ENCODE measurements at regions not wholly inside any gene's neighbourhood (a gene's known extent, or its start where the extent isn't known, plus 50 kb on each side); places are given as distances from the start of the nearest gene placed in this dataset.

- Histone ChIP-seq H3K36me3 (replicated peaks; ENCODE audit: low read depth, low read length) (no peaks in the 10 kb centered on the region), H3K4me3 (ENCODE audit: low read length) (no peak overlapping the region), H3K9me3 (ENCODE audit: insufficient read depth, low read length) (no peaks in the 10 kb centered on the region), H3K27ac (ENCODE audit: low read length) (no peak overlapping the region), H3K27me3 (ENCODE audit: low read depth, low read length) (no peaks in the 10 kb centered on the region), H3K4me2 (ENCODE audit: low read length) (no peak overlapping the region), H3K4me1 (ENCODE audit: low read length) (no peaks in the 10 kb centered on the region), H3K9ac (ENCODE audit: low read length) (no peak overlapping the region), H4K20me1 (ENCODE audit: insufficient read depth, low read length) (no peaks in the 10 kb centered on the region), H3K79me2 (ENCODE audit: low read length) (no peaks in the 10 kb centered on the region), H2AFZ (ENCODE audit: low read depth, low read length) (no peak overlapping the region)
- TF ChIP-seq EZH2phosphoT487 (IDR thresholded peaks at IDR 0.05; ENCODE audit: low read depth) = no peak
- TF ChIP-seq CTCF (IDR thresholded peaks at IDR 0.05; ENCODE audit: low read depth, low read length) = no peak
Measured at GRCh38 chr1:57704811-57705210, 281.0 kb upstream of the DAB1 start.

GRCh38 chr1:57704231-57704630 is 280.4 kb upstream of the DAB1 start:
- H3K27me3 ChIP-seq (ENCODE audit: low read depth, low read length) = no peaks in the 10 kb centered on the region
- H3K4me3 ChIP-seq (ENCODE audit: low read length) = no peak overlapping the region
- H3K79me2 ChIP-seq (ENCODE audit: low read length) = no peaks in the 10 kb centered on the region
- no peaks in the 10 kb centered on the region for H3K36me3 ChIP-seq (replicated peaks; ENCODE audit: low read depth, low read length)
- H3K4me1 ChIP-seq (ENCODE audit: low read length) = no peaks in the 10 kb centered on the region
- TF ChIP-seq EZH2phosphoT487 (IDR thresholded peaks at IDR 0.05; ENCODE audit: low read depth) (no peak), CTCF (IDR thresholded peaks at IDR 0.05; ENCODE audit: low read depth, low read length) (no peak)
- H2AFZ ChIP-seq (ENCODE audit: low read depth, low read length) = no peak overlapping the region
- H3K27ac ChIP-seq (ENCODE audit: low read length) = no peak overlapping the region
- H3K9ac ChIP-seq (ENCODE audit: low read length) = no peak overlapping the region
- H4K20me1 ChIP-seq (ENCODE audit: insufficient read depth, low read length) = no peaks in the 10 kb centered on the region
- H3K4me2 ChIP-seq (ENCODE audit: low read length) = no peak overlapping the region
- H3K9me3 ChIP-seq (ENCODE audit: insufficient read depth, low read length) = no peaks in the 10 kb centered on the region

GRCh38 chr1:57696904-57697303 is 273.0 kb upstream of the DAB1 start:
- Histone ChIP-seq H3K4me2 (ENCODE audit: low read length) (no peak overlapping the region), H3K9ac (ENCODE audit: low read length) (no peak overlapping the region), H4K20me1 (ENCODE audit: insufficient read depth, low read length) (no peaks in the 10 kb centered on the region), H3K4me3 (ENCODE audit: low read length) (no peak overlapping the region), H3K36me3 (replicated peaks; ENCODE audit: low read depth, low read length) (no peaks in the 10 kb centered on the region), H3K27me3 (ENCODE audit: low read depth, low read length) (no peaks in the 10 kb centered on the region), H2AFZ (ENCODE audit: low read depth, low read length) (no peak overlapping the region), H3K27ac (ENCODE audit: low read length) (no peak overlapping the region), H3K79me2 (ENCODE audit: low read length) (no peaks in the 10 kb centered on the region), H3K4me1 (ENCODE audit: low read length) (no peaks in the 10 kb centered on the region), H3K9me3 (ENCODE audit: insufficient read depth, low read length) (no peaks in the 10 kb centered on the region)
- TF ChIP-seq CTCF (IDR thresholded peaks at IDR 0.05; ENCODE audit: low read depth, low read length) = no peak
- TF ChIP-seq EZH2phosphoT487 (IDR thresholded peaks at IDR 0.05; ENCODE audit: low read depth) = no peak

- H3K4me1 ChIP-seq (ENCODE audit: low read length) = no peaks in the 10 kb centered on the region
- H3K4me2 ChIP-seq (ENCODE audit: low read length) = no peak overlapping the region
- TF ChIP-seq EZH2phosphoT487 (IDR thresholded peaks at IDR 0.05; ENCODE audit: low read depth) (no peak), CTCF (IDR thresholded peaks at IDR 0.05; ENCODE audit: low read depth, low read length) (no peak)
- no peak overlapping the region for H3K9ac ChIP-seq (ENCODE audit: low read length)
- no peak overlapping the region for H3K4me3 ChIP-seq (ENCODE audit: low read length)
- H3K27me3 ChIP-seq (ENCODE audit: low read depth, low read length) = no peaks in the 10 kb centered on the region
- no peak overlapping the region for H3K27ac ChIP-seq (ENCODE audit: low read length)
- H3K79me2 ChIP-seq (ENCODE audit: low read length) = no peaks in the 10 kb centered on the region
- no peak overlapping the region for H2AFZ ChIP-seq (ENCODE audit: low read depth, low read length)
- no peaks in the 10 kb centered on the region for H3K9me3 ChIP-seq (ENCODE audit: insufficient read depth, low read length)
- H4K20me1 ChIP-seq (ENCODE audit: insufficient read depth, low read length) = no peaks in the 10 kb centered on the region
- H3K36me3 ChIP-seq (replicated peaks; ENCODE audit: low read depth, low read length) = no peaks in the 10 kb centered on the region
Measured at GRCh38 chr1:57696043-57696442, 272.2 kb upstream of the DAB1 start.
